ENCODE measurements at regions not wholly inside any gene's neighbourhood (a gene's known extent, or its start where the extent isn't known, plus 50 kb on each side); places are given as distances from the start of the nearest gene placed in this dataset.

DNA sequence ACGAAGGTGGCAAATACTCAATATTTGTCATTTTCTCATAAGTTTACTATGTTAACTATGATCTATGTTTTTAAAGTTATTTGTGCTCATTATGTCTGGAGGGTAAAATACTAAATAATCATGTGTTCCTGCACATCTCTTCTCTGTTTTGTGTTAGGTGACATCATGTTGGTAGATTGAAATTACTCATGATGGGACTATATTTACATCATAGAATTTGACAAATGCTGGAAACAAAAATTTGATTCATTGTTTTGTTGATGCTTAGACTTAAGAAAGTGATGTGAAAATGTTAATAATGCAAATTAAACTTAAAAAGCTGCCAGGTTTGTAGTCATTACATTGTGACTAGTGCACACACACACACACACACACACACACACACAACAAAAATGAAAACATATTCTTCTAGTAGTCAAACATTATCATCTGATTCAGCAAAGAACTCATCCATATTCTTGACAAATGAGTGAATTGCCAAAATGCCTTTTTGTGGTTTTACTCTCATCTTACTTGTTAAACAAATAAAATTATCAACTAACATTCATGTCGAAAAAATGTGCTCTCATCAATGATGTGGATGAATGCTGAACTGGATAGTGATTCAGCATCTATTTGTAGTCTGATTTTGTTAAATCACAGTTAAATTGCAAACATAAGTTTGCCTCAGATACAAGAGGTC, 870.7 kb downstream of the BRINP3 start:
- no peak for TF ChIP-seq EZH2 (optimal IDR thresholded peaks at IDR 0.05; ENCODE audit: low read depth, low read length)
- TF ChIP-seq, protein P1, sequence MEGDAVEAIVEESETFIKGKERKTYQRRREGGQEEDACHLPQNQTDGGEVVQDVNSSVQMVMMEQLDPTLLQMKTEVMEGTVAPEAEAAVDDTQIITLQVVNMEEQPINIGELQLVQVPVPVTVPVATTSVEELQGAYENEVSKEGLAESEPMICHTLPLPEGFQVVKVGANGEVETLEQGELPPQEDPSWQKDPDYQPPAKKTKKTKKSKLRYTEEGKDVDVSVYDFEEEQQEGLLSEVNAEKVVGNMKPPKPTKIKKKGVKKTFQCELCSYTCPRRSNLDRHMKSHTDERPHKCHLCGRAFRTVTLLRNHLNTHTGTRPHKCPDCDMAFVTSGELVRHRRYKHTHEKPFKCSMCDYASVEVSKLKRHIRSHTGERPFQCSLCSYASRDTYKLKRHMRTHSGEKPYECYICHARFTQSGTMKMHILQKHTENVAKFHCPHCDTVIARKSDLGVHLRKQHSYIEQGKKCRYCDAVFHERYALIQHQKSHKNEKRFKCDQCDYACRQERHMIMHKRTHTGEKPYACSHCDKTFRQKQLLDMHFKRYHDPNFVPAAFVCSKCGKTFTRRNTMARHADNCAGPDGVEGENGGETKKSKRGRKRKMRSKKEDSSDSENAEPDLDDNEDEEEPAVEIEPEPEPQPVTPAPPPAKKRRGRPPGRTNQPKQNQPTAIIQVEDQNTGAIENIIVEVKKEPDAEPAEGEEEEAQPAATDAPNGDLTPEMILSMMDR (IDR thresholded peaks at IDR 0.05; ENCODE audit: low read length) = no peak

All from MM.1S (cell line).